ENCODE measurements at regions not wholly inside any gene's neighbourhood (a gene's known extent, or its start where the extent isn't known, plus 50 kb on each side); places are given as distances from the start of the nearest gene placed in this dataset.
"Not testable (repeated sequence)": the region's sequence is repeated elsewhere in the genome, so short reads cannot be mapped to it uniquely, and the experiment has no call there.

GRCh38 chr1:10918531-10918930 is 93.9 kb upstream of the TARDBP start:
- no peaks in the 10 kb centered on the region for H3K4me1 ChIP-seq (ENCODE audit: control insufficient read depth in 5 of 5, insufficient read depth in 5 of 5, low read length in 5 of 5)
- no peak overlapping the region for H3K9ac ChIP-seq (ENCODE audit: insufficient read depth in 1 of 2, low read length in 2 of 2)
- no peak overlapping the region for H3K4me3 ChIP-seq
- TF ChIP-seq CTCF (IDR thresholded peaks at IDR 0.05; ENCODE audit: control extremely low read depth, extremely low read depth), result no peak
- no peak overlapping the region for H3K27ac ChIP-seq (ENCODE audit: low read depth in 1 of 2, low read length in 1 of 2)
- H3K27me3 ChIP-seq (ENCODE audit: control insufficient read depth in 3 of 3, insufficient read depth in 3 of 3, low read length in 2 of 3), result no peaks in the 10 kb centered on the region
- peaks cover 0 to 2% (median 0%) of the 10 kb centered on the region in 4 donors for H3K9me3 ChIP-seq (ENCODE audit: control insufficient read depth in 4 of 4, insufficient read depth in 3 of 4, low read length in 3 of 4)
- 68 to 78% methylated on average over 5 of the region's 5 CpGs for WGBS, 2 donors
- no peaks in the 10 kb centered on the region for H3K36me3 ChIP-seq (ENCODE audit: control insufficient read depth in 4 of 4, insufficient read depth in 4 of 4, low read length in 4 of 4)
- DNase-seq (no peak), ATAC-seq (ENCODE audit: insufficient read depth, low FRiP score) (no peak)

GRCh38 chr1:10920063-10920626 is 92.3 kb upstream of the TARDBP start:
- no peak for TF ChIP-seq CTCF (IDR thresholded peaks at IDR 0.05; ENCODE audit: control extremely low read depth, extremely low read depth)
- Histone ChIP-seq H3K27ac (ENCODE audit: low read depth in 1 of 2, low read length in 1 of 2) (no peak overlapping the region), H3K4me3 (no peak overlapping the region), H3K4me1 (ENCODE audit: control insufficient read depth in 5 of 5, insufficient read depth in 5 of 5, low read length in 5 of 5) (no peaks in the 10 kb centered on the region), H3K9me3 (ENCODE audit: control insufficient read depth in 4 of 4, insufficient read depth in 3 of 4, low read length in 3 of 4) (no peaks in the 10 kb centered on the region), H3K9ac (ENCODE audit: insufficient read depth in 1 of 2, low read length in 2 of 2) (no peak overlapping the region), H3K36me3 (ENCODE audit: control insufficient read depth in 4 of 4, insufficient read depth in 4 of 4, low read length in 4 of 4) (no peaks in the 10 kb centered on the region), H3K27me3 (ENCODE audit: control insufficient read depth in 3 of 3, insufficient read depth in 3 of 3, low read length in 2 of 3) (no peaks in the 10 kb centered on the region)
- WGBS, 2 donors, result 76 to 79% methylated on average over 9 of the region's 9 CpGs
- no peak for DNase-seq
- ATAC-seq (ENCODE audit: insufficient read depth, low FRiP score), result no peak

- H3K4me1 ChIP-seq (ENCODE audit: control insufficient read depth in 5 of 5, insufficient read depth in 5 of 5, low read length in 5 of 5); H3K27me3 ChIP-seq (ENCODE audit: control insufficient read depth in 3 of 3, insufficient read depth in 3 of 3, low read length in 2 of 3); H3K9me3 ChIP-seq (ENCODE audit: control insufficient read depth in 4 of 4, insufficient read depth in 3 of 4, low read length in 3 of 4); H3K27ac ChIP-seq (ENCODE audit: low read depth in 1 of 2, low read length in 1 of 2); ATAC-seq (ENCODE audit: insufficient read depth, low FRiP score); H3K36me3 ChIP-seq (ENCODE audit: control insufficient read depth in 4 of 4, insufficient read depth in 4 of 4, low read length in 4 of 4); H3K4me3 ChIP-seq; H3K9ac ChIP-seq (ENCODE audit: insufficient read depth in 1 of 2, low read length in 2 of 2); DNase-seq: not testable (repeated sequence)
- WGBS, 2 donors, result 87 to 96% methylated on average over 8 of the region's 8 CpGs
These were observed 90.0 kb upstream of the TARDBP start for GRCh38 chr1:10922315-10923060.

GRCh38 chr1:10924030-10924429 is 88.4 kb upstream of the TARDBP start:
- no peak for ATAC-seq (ENCODE audit: insufficient read depth, low FRiP score)
- Histone ChIP-seq H3K36me3 (ENCODE audit: control insufficient read depth in 4 of 4, insufficient read depth in 4 of 4, low read length in 4 of 4) (no peaks in the 10 kb centered on the region), H3K4me1 (ENCODE audit: control insufficient read depth in 5 of 5, insufficient read depth in 5 of 5, low read length in 5 of 5) (no peaks in the 10 kb centered on the region), H3K27me3 (ENCODE audit: control insufficient read depth in 3 of 3, insufficient read depth in 3 of 3, low read length in 2 of 3) (no peaks in the 10 kb centered on the region), H3K27ac (ENCODE audit: low read depth in 1 of 2, low read length in 1 of 2) (no peak overlapping the region), H3K9me3 (ENCODE audit: control insufficient read depth in 4 of 4, insufficient read depth in 3 of 4, low read length in 3 of 4) (peaks cover 0 to 8% (median 5%) of the 10 kb centered on the region in 4 donors), H3K9ac (ENCODE audit: insufficient read depth in 1 of 2, low read length in 2 of 2) (no peak overlapping the region), H3K4me3 (no peak overlapping the region)
- WGBS, 2 donors, result 95 to 96% methylated on average over 4 of the region's 4 CpGs
- DNase-seq, result no peak
- no peak for TF ChIP-seq CTCF (IDR thresholded peaks at IDR 0.05; ENCODE audit: control extremely low read depth, extremely low read depth)

Data from lung (tissue), 11 donors.